GM12878 (cell line): ENCODE measurements at regions not wholly inside any gene's neighbourhood (a gene's known extent, or its start where the extent isn't known, plus 50 kb on each side); places are given as distances from the start of the nearest gene placed in this dataset.

Experiments
- ATAC-seq: fragments of 200-7000 bp; cut with Tn5 transposase; 3 replicates; pipeline ENCODE4 v1.9.1; 2020; ENCODE audit warnings: mild to moderate bottlenecking, moderate library complexity
- BruUV-seq: library from RNA; stranded (reverse); fragments of 400-500 nt; replicated peaks from 2 replicates; lab custom pipeline; 2021; lab: Mats Ljungman, UMichigan
- CTCF ChIA-PET: fragments of 300-600 bp; sonication (Branson Sonifier 250); formaldehyde crosslinking; extraction: SDS; loops from one replicate; lab custom pipeline; 2021; ENCODE audit warnings: inconsistent platforms; lab: Yijun Ruan, JAX
- POLR2A ChIA-PET: fragments of 350-600 bp; formaldehyde crosslinking; extraction: SDS; loops from one replicate; lab custom pipeline; 2021; ENCODE audit warnings: inconsistent platforms; lab: Charles Lee
- RAD21 ChIA-PET: fragments of 300-600 bp; sonication (Branson Sonifier 250); formaldehyde crosslinking; loops from one replicate; lab custom pipeline; 2023; ENCODE audit warnings: antibody characterized with exemption; ENCODE audit not compliant: unreplicated experiment; lab: Charles Lee
- SMC1A ChIA-PET: fragments of 300-600 bp; sonication (Branson Sonifier 250); formaldehyde crosslinking; loops from one replicate; lab custom pipeline; 2023; ENCODE audit not compliant: unreplicated experiment, uncharacterized antibody; lab: Charles Lee
- DNase-seq: peaks from one replicate; pipeline ENCODE4 v3.0.0-alpha.2; 2011; ENCODE audit warnings: low read depth, low spot score
- FAIRE-seq: peaks from 3 replicates; lab custom pipeline; 2011; peaks lifted over from hg19 to GRCh38; lab: Jason Lieb, UNC
- H2AFZ ChIP-seq: 2 replicates; pipeline ENCODE4 v1.6.0; 2011; ENCODE audit warnings: low read depth, low read length, control low read depth; ENCODE audit not compliant: control insufficient read depth
- H3K27ac ChIP-seq: 2 replicates; pipeline ENCODE4 v1.5.1; 2011; ENCODE audit warnings: control low read depth; ENCODE audit not compliant: control insufficient read depth, insufficient read depth
- H3K27me3 ChIP-seq, 2 experiments: replicated peaks in 1 of 2; 2 replicates each; pipeline versions ENCODE4 v1.6.0 to v1.6.1; 2011; ENCODE audit warnings: low read length in 1 of 2; ENCODE audit not compliant: control insufficient read depth in 2 of 2, insufficient read depth in 2 of 2
- H3K36me3 ChIP-seq, 2 experiments: 2 replicates each; pipeline ENCODE4 v1.5.1; 2011; ENCODE audit warnings: low read length in 1 of 2; ENCODE audit not compliant: control insufficient read depth in 2 of 2, insufficient read depth in 2 of 2
- H3K4me1 ChIP-seq: 2 replicates; pipeline ENCODE4 v1.6.1; 2011; ENCODE audit warnings: mild to moderate bottlenecking, low read length, moderate library complexity, mixed read lengths; ENCODE audit not compliant: control insufficient read depth, insufficient read depth
- H3K4me2 ChIP-seq: 2 replicates; pipeline ENCODE4 v1.6.0; 2011; ENCODE audit warnings: control low read depth; ENCODE audit not compliant: control insufficient read depth, insufficient read depth
- H3K4me3 ChIP-seq: fragments of 200-600 bp; sonication (generic); 2 replicates; pipeline ENCODE4 v1.5.1; 2016
- H3K79me2 ChIP-seq: 2 replicates; pipeline ENCODE4 v1.6.0; 2011; ENCODE audit warnings: low read length; ENCODE audit not compliant: control insufficient read depth, insufficient read depth
- H3K9ac ChIP-seq: 2 replicates; pipeline ENCODE4 v1.8.0; 2011; ENCODE audit warnings: low read length, control low read depth, mixed read lengths; ENCODE audit not compliant: control insufficient read depth, insufficient read depth
- H3K9me3 ChIP-seq: replicated peaks from 3 replicates; pipeline ENCODE4 v1.5.1; 2011; ENCODE audit warnings: mild to moderate bottlenecking, low read length; ENCODE audit not compliant: control insufficient read depth, insufficient read depth
- H4K20me1 ChIP-seq: 2 replicates; pipeline ENCODE4 v1.6.0; 2011; ENCODE audit not compliant: control insufficient read depth, insufficient read depth
- SREBF1 ChIP-seq: IDR thresholded peaks from 2 replicates; pipeline ENCODE4 v1.6.1; 2012; ENCODE audit warnings: mild to moderate bottlenecking, low read length
- TAF1 ChIP-seq: IDR thresholded peaks from 2 replicates; pipeline ENCODE4 v1.6.1; 2011; ENCODE audit warnings: mild to moderate bottlenecking, low read depth, low read length, borderline replicate concordance
- USF2 ChIP-seq: IDR thresholded peaks from 2 replicates; pipeline ENCODE4 v1.6.1; 2011; ENCODE audit warnings: low read depth, low read length, improper control_type of control experiment, borderline replicate concordance
- YY1 ChIP-seq: IDR thresholded peaks from 2 replicates; pipeline ENCODE4 v1.6.1; 2011; ENCODE audit warnings: low read depth, mild to moderate bottlenecking, low read length
- ZNF384 ChIP-seq: IDR thresholded peaks from 2 replicates; pipeline ENCODE4 v1.6.1; 2012; ENCODE audit warnings: low read depth, mild to moderate bottlenecking, low read length, improper control_type of control experiment, borderline replicate concordance
- WGBS: methylation state at CpG from one replicate; pipeline ENCODE4 v1.1.6; 2016; ENCODE audit warnings: low lambda C conversion rate; ENCODE audit not compliant: insufficient replicate concordance, insufficient coverage; ENCODE audit errors: missing lambda C conversion rate; 5-methylcytosine and 5-hydroxymethylcytosine counted together
- in situ Hi-C: fragments of 300-500 bp; cut with MboI; formaldehyde crosslinking; loops from 9 replicates; pipeline ENCODE4 v1.14.3; 2018; ENCODE audit warnings: mixed read lengths
- intact Hi-C: fragments of 100-400 bp; cut with micrococcal nuclease; formaldehyde crosslinking; loops from one replicate; pipeline ENCODE4 v1.14.2; 2022; ENCODE audit not compliant: unreplicated experiment
- TF ChIP-seq, protein P1 (sequence below): IDR thresholded peaks from 2 replicates; pipeline ENCODE4 v1.6.1; 2012; ENCODE audit warnings: mild to moderate bottlenecking, low read depth, low read length
- TF ChIP-seq, protein P2 (sequence below): fragments of 450-650 bp; IDR thresholded peaks from 2 replicates; pipeline ENCODE4 v1.6.1; 2017; ENCODE audit warnings: low read depth, mild to moderate bottlenecking, moderate library complexity

DNA sequence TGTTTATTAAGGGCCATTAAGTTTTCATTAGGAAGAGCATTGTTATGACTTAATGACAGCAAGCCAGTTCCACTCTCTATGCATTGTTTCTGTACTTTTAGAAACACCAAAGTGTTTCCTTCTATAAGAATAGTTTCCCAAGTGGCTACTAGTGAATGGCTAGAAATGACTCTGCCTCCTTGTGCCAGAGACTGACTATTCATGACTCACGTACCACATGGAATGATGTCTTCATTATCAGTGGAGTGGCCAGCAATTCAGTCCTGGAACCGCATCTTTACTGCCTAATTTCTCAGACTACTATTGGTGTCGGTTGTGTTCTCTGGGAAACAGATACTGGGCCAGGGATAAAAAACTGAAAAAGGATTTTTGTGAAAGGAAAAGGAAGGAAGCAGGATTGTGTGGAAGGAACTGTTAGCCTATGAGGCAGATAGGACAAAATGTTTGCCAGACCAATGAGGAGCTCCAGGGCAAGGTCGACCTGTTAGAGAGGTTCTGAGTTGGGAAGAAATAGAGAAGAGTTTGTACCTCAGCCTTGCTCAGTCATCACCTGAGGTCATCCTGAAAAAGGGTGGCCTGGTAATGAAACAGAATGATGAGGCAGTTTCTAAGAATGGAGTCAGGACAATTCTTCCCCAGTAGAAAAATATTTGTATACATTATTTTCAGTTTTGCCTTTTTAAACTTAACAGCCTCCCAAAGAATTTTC is 218.6 kb downstream of the SPCS3 start (continued):
- TF ChIP-seq, protein P1, sequence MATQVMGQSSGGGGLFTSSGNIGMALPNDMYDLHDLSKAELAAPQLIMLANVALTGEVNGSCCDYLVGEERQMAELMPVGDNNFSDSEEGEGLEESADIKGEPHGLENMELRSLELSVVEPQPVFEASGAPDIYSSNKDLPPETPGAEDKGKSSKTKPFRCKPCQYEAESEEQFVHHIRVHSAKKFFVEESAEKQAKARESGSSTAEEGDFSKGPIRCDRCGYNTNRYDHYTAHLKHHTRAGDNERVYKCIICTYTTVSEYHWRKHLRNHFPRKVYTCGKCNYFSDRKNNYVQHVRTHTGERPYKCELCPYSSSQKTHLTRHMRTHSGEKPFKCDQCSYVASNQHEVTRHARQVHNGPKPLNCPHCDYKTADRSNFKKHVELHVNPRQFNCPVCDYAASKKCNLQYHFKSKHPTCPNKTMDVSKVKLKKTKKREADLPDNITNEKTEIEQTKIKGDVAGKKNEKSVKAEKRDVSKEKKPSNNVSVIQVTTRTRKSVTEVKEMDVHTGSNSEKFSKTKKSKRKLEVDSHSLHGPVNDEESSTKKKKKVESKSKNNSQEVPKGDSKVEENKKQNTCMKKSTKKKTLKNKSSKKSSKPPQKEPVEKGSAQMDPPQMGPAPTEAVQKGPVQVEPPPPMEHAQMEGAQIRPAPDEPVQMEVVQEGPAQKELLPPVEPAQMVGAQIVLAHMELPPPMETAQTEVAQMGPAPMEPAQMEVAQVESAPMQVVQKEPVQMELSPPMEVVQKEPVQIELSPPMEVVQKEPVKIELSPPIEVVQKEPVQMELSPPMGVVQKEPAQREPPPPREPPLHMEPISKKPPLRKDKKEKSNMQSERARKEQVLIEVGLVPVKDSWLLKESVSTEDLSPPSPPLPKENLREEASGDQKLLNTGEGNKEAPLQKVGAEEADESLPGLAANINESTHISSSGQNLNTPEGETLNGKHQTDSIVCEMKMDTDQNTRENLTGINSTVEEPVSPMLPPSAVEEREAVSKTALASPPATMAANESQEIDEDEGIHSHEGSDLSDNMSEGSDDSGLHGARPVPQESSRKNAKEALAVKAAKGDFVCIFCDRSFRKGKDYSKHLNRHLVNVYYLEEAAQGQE = no peak
- TF ChIP-seq YY1 = no peak

DNA sequence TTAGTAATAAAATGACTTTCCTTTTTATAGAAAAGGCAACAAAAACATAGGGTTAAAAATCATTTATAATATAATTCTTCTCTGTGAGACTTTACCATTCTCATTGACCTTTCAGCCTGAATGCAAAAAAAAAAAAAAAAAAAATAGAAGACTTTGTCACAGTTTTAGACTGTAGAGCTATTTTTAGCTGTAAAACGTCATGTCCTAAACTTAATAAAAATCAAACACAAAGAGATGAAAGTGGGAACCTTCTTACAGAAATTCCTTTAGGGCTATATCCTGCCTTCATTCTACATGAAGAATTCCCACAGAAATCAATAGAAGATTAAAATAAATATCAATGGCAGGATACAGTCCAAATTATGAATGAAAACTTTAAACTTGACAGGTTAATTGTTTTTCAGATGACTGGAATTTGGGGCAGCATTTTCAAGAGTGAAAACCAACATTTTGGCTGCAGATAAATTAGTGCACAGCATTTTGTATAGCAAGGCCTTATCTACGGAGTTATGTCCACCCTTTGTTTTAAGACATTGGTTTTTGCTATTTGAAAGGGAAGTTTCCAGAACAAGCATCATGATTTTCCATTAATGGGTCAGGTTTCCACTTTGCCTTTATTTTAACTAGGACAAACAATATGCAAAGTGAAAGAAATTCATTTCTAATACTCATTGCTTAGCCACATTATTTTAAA is 219.5 kb downstream of the SPCS3 start:
- in situ Hi-C loops (no loop called here), intact Hi-C loops (no loop called here)
- WGBS = 5% methylated on average over 2 of the region's 2 CpGs
- CTCF ChIA-PET = no interaction called here
- Histone ChIP-seq H3K27me3 (no peaks in the 10 kb centered on the region), H3K9me3 (no peaks in the 10 kb centered on the region), H3K9ac (no peak overlapping the region), H4K20me1 (no peaks in the 10 kb centered on the region), H3K4me2 (no peak overlapping the region), H3K4me3 (no peak overlapping the region), H3K27ac (no peak overlapping the region), H3K4me1 (no peaks in the 10 kb centered on the region), H2AFZ (no peak overlapping the region), H3K79me2 (no peaks in the 10 kb centered on the region), H3K36me3 (no peaks in the 10 kb centered on the region)
- SMC1A ChIA-PET = no interaction called here
- TF ChIP-seq, protein P2, sequence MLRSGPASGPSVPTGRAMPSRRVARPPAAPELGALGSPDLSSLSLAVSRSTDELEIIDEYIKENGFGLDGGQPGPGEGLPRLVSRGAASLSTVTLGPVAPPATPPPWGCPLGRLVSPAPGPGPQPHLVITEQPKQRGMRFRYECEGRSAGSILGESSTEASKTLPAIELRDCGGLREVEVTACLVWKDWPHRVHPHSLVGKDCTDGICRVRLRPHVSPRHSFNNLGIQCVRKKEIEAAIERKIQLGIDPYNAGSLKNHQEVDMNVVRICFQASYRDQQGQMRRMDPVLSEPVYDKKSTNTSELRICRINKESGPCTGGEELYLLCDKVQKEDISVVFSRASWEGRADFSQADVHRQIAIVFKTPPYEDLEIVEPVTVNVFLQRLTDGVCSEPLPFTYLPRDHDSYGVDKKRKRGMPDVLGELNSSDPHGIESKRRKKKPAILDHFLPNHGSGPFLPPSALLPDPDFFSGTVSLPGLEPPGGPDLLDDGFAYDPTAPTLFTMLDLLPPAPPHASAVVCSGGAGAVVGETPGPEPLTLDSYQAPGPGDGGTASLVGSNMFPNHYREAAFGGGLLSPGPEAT = no peak
- no peak for TF ChIP-seq SREBF1
- TF ChIP-seq TAF1 = no peak
- no peak for TF ChIP-seq ZNF384
- TF ChIP-seq USF2 = no peak
- no peak for ATAC-seq
- no peak for DNase-seq
- POLR2A ChIA-PET = no interaction called here
- FAIRE-seq = no peak
- no TSS peak for BruUV-seq
- RAD21 ChIA-PET = no interaction called here
